ENCODE measurements at regions not wholly inside any gene's neighbourhood (a gene's known extent, or its start where the extent isn't known, plus 50 kb on each side); places are given as distances from the start of the nearest gene placed in this dataset.
"Not testable (repeated sequence)": the region's sequence is repeated elsewhere in the genome, so short reads cannot be mapped to it uniquely, and the experiment has no call there.

- not testable (repeated sequence) for H3K4me3 ChIP-seq (ENCODE audit: low read depth in 1 of 5, low read length in 5 of 5); H3K9ac ChIP-seq (ENCODE audit: low read length in 5 of 5); H3K4me1 ChIP-seq (ENCODE audit: control insufficient read depth in 5 of 5, insufficient read depth in 5 of 5, low read length in 5 of 5); H3K9me3 ChIP-seq (ENCODE audit: control insufficient read depth in 5 of 5, low read length in 5 of 5); H3K27ac ChIP-seq (ENCODE audit: low read depth, low read length); H3K27me3 ChIP-seq (ENCODE audit: control insufficient read depth in 5 of 5, insufficient read depth in 4 of 5, low read length in 5 of 5); H3K36me3 ChIP-seq (ENCODE audit: control insufficient read depth in 5 of 5, insufficient read depth in 5 of 5, low read length in 5 of 5)
Observed at GRCh38 chr14:106768230-106768629, 1241.8 kb downstream of the TMEM121 start.

- H3K27ac ChIP-seq (ENCODE audit: low read depth, low read length); H3K4me3 ChIP-seq (ENCODE audit: low read depth in 1 of 5, low read length in 5 of 5); H3K4me1 ChIP-seq (ENCODE audit: control insufficient read depth in 5 of 5, insufficient read depth in 5 of 5, low read length in 5 of 5); H3K9ac ChIP-seq (ENCODE audit: low read length in 5 of 5); H3K27me3 ChIP-seq (ENCODE audit: control insufficient read depth in 5 of 5, insufficient read depth in 4 of 5, low read length in 5 of 5); H3K36me3 ChIP-seq (ENCODE audit: control insufficient read depth in 5 of 5, insufficient read depth in 5 of 5, low read length in 5 of 5); H3K9me3 ChIP-seq (ENCODE audit: control insufficient read depth in 5 of 5, low read length in 5 of 5): not testable (repeated sequence)
Observed at GRCh38 chr14:106768972-106769700, 1242.8 kb downstream of the TMEM121 start.

DNA sequence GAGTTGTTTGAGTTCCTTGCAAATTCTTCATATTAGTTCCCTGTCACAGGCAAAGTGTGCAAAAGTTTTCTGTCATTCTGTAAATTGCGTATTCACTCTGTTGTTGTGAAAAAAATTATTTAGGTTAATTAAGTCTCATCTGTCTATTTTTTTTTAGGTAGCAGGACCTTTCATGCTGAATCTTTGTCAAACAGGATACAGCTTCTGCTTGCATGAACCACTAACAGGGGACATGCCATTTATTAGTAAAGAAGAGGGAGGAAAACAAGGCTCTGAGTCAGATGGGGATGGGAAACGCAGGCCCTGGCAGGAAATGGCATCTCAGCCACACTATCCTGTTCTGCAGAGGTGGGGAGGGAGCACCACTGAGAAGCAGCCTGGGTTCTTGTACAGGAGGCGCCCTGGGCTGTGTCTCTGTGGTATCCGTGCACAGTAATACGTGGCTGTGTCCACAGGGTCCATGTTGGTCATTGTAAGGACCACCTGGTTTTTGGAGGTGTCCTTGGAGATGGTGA, 1243.8 kb downstream of the TMEM121 start:
- H3K27ac ChIP-seq (ENCODE audit: low read depth, low read length); H3K4me3 ChIP-seq (ENCODE audit: low read depth in 1 of 5, low read length in 5 of 5); H3K9me3 ChIP-seq (ENCODE audit: control insufficient read depth in 5 of 5, low read length in 5 of 5); H3K9ac ChIP-seq (ENCODE audit: low read length in 5 of 5); H3K36me3 ChIP-seq (ENCODE audit: control insufficient read depth in 5 of 5, insufficient read depth in 5 of 5, low read length in 5 of 5); H3K4me1 ChIP-seq (ENCODE audit: control insufficient read depth in 5 of 5, insufficient read depth in 5 of 5, low read length in 5 of 5); H3K27me3 ChIP-seq (ENCODE audit: control insufficient read depth in 5 of 5, insufficient read depth in 4 of 5, low read length in 5 of 5): not testable (repeated sequence)

DNA sequence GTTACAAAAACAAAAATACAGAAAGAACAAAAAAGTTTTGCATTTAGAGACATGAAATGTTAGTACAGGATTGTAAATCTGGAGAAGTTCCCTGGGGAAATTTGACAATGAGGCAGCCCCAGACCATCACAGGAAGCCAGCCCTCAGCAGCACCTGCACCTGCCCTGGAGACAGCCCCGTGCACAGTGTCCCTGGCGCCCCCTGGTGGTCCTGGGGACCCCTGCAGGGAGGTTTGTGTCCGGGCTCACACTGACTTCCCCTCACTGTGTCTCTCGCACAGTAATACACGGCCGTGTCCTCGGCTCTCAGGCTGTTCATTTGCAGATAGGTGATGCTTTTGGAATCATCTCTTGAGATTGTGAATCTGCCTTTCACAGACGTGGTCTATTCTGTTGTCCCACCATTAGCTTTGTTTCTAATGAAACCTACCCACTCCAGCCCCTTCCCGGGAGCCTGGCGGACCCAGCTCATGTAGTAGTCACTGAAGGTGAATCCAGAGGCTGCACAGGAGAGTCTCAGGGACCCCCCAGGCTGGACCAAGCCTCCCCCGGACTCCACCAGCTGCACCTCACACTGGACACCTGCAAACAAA, 1248.6 kb downstream of the TMEM121 start:
- not testable (repeated sequence) for H3K27me3 ChIP-seq (ENCODE audit: control insufficient read depth in 5 of 5, insufficient read depth in 4 of 5, low read length in 5 of 5); H3K9ac ChIP-seq (ENCODE audit: low read length in 5 of 5); H3K36me3 ChIP-seq (ENCODE audit: control insufficient read depth in 5 of 5, insufficient read depth in 5 of 5, low read length in 5 of 5); H3K27ac ChIP-seq (ENCODE audit: low read depth, low read length); H3K4me3 ChIP-seq (ENCODE audit: low read depth in 1 of 5, low read length in 5 of 5); H3K4me1 ChIP-seq (ENCODE audit: control insufficient read depth in 5 of 5, insufficient read depth in 5 of 5, low read length in 5 of 5); H3K9me3 ChIP-seq (ENCODE audit: control insufficient read depth in 5 of 5, low read length in 5 of 5)

- Histone ChIP-seq H3K36me3 (ENCODE audit: control insufficient read depth in 5 of 5, insufficient read depth in 5 of 5, low read length in 5 of 5) (no peaks in the 10 kb centered on the region), H3K4me1 (ENCODE audit: control insufficient read depth in 5 of 5, insufficient read depth in 5 of 5, low read length in 5 of 5) (no peaks in the 10 kb centered on the region), H3K9ac (ENCODE audit: low read length in 5 of 5) (no peak overlapping the region), H3K9me3 (ENCODE audit: control insufficient read depth in 5 of 5, low read length in 5 of 5) (no peaks in the 10 kb centered on the region), H3K27me3 (ENCODE audit: control insufficient read depth in 5 of 5, insufficient read depth in 4 of 5, low read length in 5 of 5) (peaks cover 0 to 6% (median 3%) of the 10 kb centered on the region in 5 donors), H3K4me3 (ENCODE audit: low read depth in 1 of 5, low read length in 5 of 5) (no peak overlapping the region), H3K27ac (ENCODE audit: low read depth, low read length) (no peak overlapping the region)
Observed at GRCh38 chr14:106776395-106776983, 1250.1 kb downstream of the TMEM121 start.

- Histone ChIP-seq H3K36me3 (ENCODE audit: control insufficient read depth in 5 of 5, insufficient read depth in 5 of 5, low read length in 5 of 5) (no peaks in the 10 kb centered on the region), H3K9ac (ENCODE audit: low read length in 5 of 5) (no peak overlapping the region), H3K27ac (ENCODE audit: low read depth, low read length) (no peak overlapping the region), H3K27me3 (ENCODE audit: control insufficient read depth in 5 of 5, insufficient read depth in 4 of 5, low read length in 5 of 5) (peaks cover 0 to 6% (median 3%) of the 10 kb centered on the region in 5 donors), H3K4me3 (ENCODE audit: low read depth in 1 of 5, low read length in 5 of 5) (no peak overlapping the region), H3K4me1 (ENCODE audit: control insufficient read depth in 5 of 5, insufficient read depth in 5 of 5, low read length in 5 of 5) (no peaks in the 10 kb centered on the region), H3K9me3 (ENCODE audit: control insufficient read depth in 5 of 5, low read length in 5 of 5) (no peaks in the 10 kb centered on the region)
Observed at GRCh38 chr14:106778986-106779385, 1252.6 kb downstream of the TMEM121 start.

DNA sequence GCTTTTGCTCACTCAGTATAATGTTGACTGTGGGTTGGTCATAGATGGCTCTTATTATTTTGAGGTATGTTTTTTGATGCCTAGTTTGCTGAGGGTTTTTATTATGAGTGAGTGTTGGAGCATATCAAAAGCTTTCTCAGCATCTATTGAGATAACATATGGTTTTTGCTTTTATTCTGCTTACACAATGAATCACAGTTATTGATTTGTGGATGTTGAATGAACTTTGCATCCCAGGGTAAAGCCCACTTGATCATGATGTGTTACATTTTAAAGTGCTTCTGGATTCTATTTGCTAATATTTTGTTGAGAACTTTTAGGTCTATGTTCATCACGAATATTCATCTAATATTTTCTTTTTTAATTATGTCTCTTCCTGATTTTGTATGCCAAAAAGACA, 1260.3 kb downstream of the TMEM121 start:
- no peaks in the 10 kb centered on the region for H3K9me3 ChIP-seq (ENCODE audit: control insufficient read depth in 5 of 5, low read length in 5 of 5)
- no peaks in the 10 kb centered on the region for H3K4me1 ChIP-seq (ENCODE audit: control insufficient read depth in 5 of 5, insufficient read depth in 5 of 5, low read length in 5 of 5)
- no peaks in the 10 kb centered on the region for H3K36me3 ChIP-seq (ENCODE audit: control insufficient read depth in 5 of 5, insufficient read depth in 5 of 5, low read length in 5 of 5)
- no peak overlapping the region for H3K27ac ChIP-seq (ENCODE audit: low read depth, low read length)
- H3K4me3 ChIP-seq (ENCODE audit: low read depth in 1 of 5, low read length in 5 of 5): no peak overlapping the region
- H3K9ac ChIP-seq (ENCODE audit: low read length in 5 of 5): no peak overlapping the region
- H3K27me3 ChIP-seq (ENCODE audit: control insufficient read depth in 5 of 5, insufficient read depth in 4 of 5, low read length in 5 of 5): peaks cover 0 to 7% (median 0%) of the 10 kb centered on the region in 5 donors

DNA sequence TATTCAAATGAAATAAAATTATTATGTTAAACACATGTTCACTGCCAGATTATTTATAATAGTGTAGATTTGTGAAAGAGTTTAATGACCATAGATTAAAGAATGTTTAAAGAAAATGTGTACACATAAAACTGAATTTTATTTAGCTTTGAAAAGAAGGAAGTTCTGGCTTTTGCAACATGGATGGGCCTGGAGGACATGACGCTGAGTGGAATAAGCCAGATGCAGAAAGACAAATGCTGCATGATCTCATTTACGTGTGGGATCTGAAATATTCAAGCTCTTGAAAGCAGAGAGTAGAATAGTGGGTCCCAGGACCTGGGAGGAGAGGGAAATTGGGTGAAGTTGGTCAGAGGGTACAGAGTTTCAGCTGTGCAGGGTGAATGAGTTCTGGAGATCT, 1261.2 kb downstream of the TMEM121 start:
- no peaks in the 10 kb centered on the region for H3K9me3 ChIP-seq (ENCODE audit: control insufficient read depth in 5 of 5, low read length in 5 of 5)
- H3K27me3 ChIP-seq (ENCODE audit: control insufficient read depth in 5 of 5, insufficient read depth in 4 of 5, low read length in 5 of 5): peaks cover 0 to 7% (median 0%) of the 10 kb centered on the region in 5 donors
- no peak overlapping the region for H3K9ac ChIP-seq (ENCODE audit: low read length in 5 of 5)
- H3K27ac ChIP-seq (ENCODE audit: low read depth, low read length): no peak overlapping the region
- H3K4me1 ChIP-seq (ENCODE audit: control insufficient read depth in 5 of 5, insufficient read depth in 5 of 5, low read length in 5 of 5): no peaks in the 10 kb centered on the region
- no peaks in the 10 kb centered on the region for H3K36me3 ChIP-seq (ENCODE audit: control insufficient read depth in 5 of 5, insufficient read depth in 5 of 5, low read length in 5 of 5)
- H3K4me3 ChIP-seq (ENCODE audit: low read depth in 1 of 5, low read length in 5 of 5): no peak overlapping the region

GRCh38 chr14:106788534-106788933, 1262.2 kb downstream of the TMEM121 start:
- no peaks in the 10 kb centered on the region for H3K36me3 ChIP-seq (ENCODE audit: control insufficient read depth in 5 of 5, insufficient read depth in 5 of 5, low read length in 5 of 5)
- H3K27me3 ChIP-seq (ENCODE audit: control insufficient read depth in 5 of 5, insufficient read depth in 4 of 5, low read length in 5 of 5): peaks cover 0 to 7% (median 0%) of the 10 kb centered on the region in 5 donors
- H3K4me1 ChIP-seq (ENCODE audit: control insufficient read depth in 5 of 5, insufficient read depth in 5 of 5, low read length in 5 of 5): no peaks in the 10 kb centered on the region
- H3K9ac ChIP-seq (ENCODE audit: low read length in 5 of 5): no peak overlapping the region
- H3K27ac ChIP-seq (ENCODE audit: low read depth, low read length): no peak overlapping the region
- H3K9me3 ChIP-seq (ENCODE audit: control insufficient read depth in 5 of 5, low read length in 5 of 5): no peaks in the 10 kb centered on the region
- H3K4me3 ChIP-seq (ENCODE audit: low read depth in 1 of 5, low read length in 5 of 5): no peak overlapping the region

- H3K4me3 ChIP-seq (ENCODE audit: low read depth in 1 of 5, low read length in 5 of 5): no peak overlapping the region
- no peaks in the 10 kb centered on the region for H3K36me3 ChIP-seq (ENCODE audit: control insufficient read depth in 5 of 5, insufficient read depth in 5 of 5, low read length in 5 of 5)
- H3K9me3 ChIP-seq (ENCODE audit: control insufficient read depth in 5 of 5, low read length in 5 of 5): no peaks in the 10 kb centered on the region
- H3K27ac ChIP-seq (ENCODE audit: low read depth, low read length): no peak overlapping the region
- no peak overlapping the region for H3K9ac ChIP-seq (ENCODE audit: low read length in 5 of 5)
- H3K27me3 ChIP-seq (ENCODE audit: control insufficient read depth in 5 of 5, insufficient read depth in 4 of 5, low read length in 5 of 5): peaks cover 0 to 7% (median 0%) of the 10 kb centered on the region in 5 donors
- H3K4me1 ChIP-seq (ENCODE audit: control insufficient read depth in 5 of 5, insufficient read depth in 5 of 5, low read length in 5 of 5): no peaks in the 10 kb centered on the region
Observed at GRCh38 chr14:106789318-106789717, 1262.9 kb downstream of the TMEM121 start.
